Esophagus squamous epithelium (tissue), 4 donors: ENCODE measurements at regions not wholly inside any gene's neighbourhood (a gene's known extent, or its start where the extent isn't known, plus 50 kb on each side); places are given as distances from the start of the nearest gene placed in this dataset.

ENCODE experiments used
- POLR2A ChIP-seq, 4 donors: fragments of 450-650 bp; IDR thresholded peaks; one replicate each; pipeline ENCODE4 v1.6.1; 2017; ENCODE audit warnings: antibody characterized with exemption in 4 of 4, mild to moderate bottlenecking in 4 of 4, moderate library complexity in 3 of 4
- TF ChIP-seq, protein P1 (sequence below), 6 experiments: fragments of 450-650 bp in 4 of 6; fragments of 200-600 bp in 2 of 6; sonication (generic) in 2 of 6; IDR thresholded peaks; one replicate each; pipeline ENCODE4 v1.5.1; 2016 to 2019; ENCODE audit warnings: antibody characterized with exemption in 6 of 6, mild to moderate bottlenecking in 4 of 6, moderate library complexity in 4 of 6

DNA sequence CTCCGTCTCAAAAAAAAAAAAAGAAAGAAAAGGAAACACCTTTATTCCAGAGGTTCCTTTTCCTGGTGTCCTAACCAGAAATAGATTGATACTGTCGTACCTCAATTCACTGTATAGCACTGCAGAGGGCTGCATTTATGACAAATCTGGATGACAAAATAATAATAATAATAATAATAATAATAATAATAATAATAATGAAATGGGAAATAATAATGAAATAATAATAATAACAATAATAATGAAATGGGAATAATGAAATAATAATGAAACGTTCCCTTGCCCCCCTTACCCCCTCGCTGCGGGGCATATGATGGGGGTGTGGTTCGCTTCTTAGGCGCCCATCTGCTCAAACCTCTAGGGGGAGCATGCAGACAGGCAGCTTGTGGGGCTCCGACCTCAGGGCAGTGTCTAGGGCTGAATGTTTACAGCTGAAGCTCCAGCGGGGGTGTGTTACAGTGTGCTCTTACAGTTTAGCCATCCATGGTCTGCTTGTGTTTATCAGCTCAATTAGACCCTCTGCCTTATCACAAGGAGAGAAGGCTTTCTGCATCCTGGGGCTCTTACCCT lies 1088.3 kb upstream of the SEL1L start:
- TF ChIP-seq, protein P1, sequence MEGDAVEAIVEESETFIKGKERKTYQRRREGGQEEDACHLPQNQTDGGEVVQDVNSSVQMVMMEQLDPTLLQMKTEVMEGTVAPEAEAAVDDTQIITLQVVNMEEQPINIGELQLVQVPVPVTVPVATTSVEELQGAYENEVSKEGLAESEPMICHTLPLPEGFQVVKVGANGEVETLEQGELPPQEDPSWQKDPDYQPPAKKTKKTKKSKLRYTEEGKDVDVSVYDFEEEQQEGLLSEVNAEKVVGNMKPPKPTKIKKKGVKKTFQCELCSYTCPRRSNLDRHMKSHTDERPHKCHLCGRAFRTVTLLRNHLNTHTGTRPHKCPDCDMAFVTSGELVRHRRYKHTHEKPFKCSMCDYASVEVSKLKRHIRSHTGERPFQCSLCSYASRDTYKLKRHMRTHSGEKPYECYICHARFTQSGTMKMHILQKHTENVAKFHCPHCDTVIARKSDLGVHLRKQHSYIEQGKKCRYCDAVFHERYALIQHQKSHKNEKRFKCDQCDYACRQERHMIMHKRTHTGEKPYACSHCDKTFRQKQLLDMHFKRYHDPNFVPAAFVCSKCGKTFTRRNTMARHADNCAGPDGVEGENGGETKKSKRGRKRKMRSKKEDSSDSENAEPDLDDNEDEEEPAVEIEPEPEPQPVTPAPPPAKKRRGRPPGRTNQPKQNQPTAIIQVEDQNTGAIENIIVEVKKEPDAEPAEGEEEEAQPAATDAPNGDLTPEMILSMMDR (IDR thresholded peaks at IDR 0.05): no peak
- TF ChIP-seq POLR2A (IDR thresholded peaks at IDR 0.05): no peak
